Epithelial cell of esophagus (primary cell): ENCODE measurements at regions not wholly inside any gene's neighbourhood (a gene's known extent, or its start where the extent isn't known, plus 50 kb on each side); places are given as distances from the start of the nearest gene placed in this dataset.
A peak's percentile ranks its signal among the peaks of the same experiment; 100 is the strongest.

ENCODE experiments used
- DNase-seq: peaks from one replicate; pipeline ENCODE4 v3.0.0; 2010; ENCODE audit warnings: low read depth
- H3K4me3 ChIP-seq: 2 replicates; pipeline ENCODE4 v1.5.1; 2011; ENCODE audit warnings: mild to moderate bottlenecking, low read length, control low read depth
- TF ChIP-seq, protein P1 (sequence below): IDR thresholded peaks from 2 replicates; pipeline ENCODE4 v1.5.1; 2011; ENCODE audit warnings: low read depth, mild to moderate bottlenecking, low read length, control low read depth, inconsistent platforms; ENCODE audit not compliant: insufficient read depth; ENCODE audit errors: missing control alignments

DNA sequence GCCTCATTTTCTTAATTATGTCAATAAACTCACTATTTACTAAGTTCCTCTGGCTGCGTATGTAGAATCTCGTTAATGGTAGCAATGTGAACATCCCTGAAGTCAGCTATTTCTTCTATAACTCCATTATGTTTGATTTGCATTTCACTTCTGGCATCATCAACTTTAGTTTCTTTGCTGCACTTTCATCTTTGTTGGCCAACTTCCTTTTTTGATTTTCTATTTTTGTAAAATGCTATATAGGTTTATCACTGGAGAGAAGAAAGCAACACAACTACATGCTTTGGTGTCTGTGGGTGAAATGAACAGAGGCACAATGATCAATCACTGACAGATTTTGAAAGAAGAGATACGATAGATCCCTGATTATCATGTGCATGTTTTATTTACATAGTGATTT, 58.5 kb upstream of the ATF7IP start:
- no peak overlapping the region for H3K4me3 ChIP-seq
- no peak for DNase-seq
- TF ChIP-seq, protein P1, sequence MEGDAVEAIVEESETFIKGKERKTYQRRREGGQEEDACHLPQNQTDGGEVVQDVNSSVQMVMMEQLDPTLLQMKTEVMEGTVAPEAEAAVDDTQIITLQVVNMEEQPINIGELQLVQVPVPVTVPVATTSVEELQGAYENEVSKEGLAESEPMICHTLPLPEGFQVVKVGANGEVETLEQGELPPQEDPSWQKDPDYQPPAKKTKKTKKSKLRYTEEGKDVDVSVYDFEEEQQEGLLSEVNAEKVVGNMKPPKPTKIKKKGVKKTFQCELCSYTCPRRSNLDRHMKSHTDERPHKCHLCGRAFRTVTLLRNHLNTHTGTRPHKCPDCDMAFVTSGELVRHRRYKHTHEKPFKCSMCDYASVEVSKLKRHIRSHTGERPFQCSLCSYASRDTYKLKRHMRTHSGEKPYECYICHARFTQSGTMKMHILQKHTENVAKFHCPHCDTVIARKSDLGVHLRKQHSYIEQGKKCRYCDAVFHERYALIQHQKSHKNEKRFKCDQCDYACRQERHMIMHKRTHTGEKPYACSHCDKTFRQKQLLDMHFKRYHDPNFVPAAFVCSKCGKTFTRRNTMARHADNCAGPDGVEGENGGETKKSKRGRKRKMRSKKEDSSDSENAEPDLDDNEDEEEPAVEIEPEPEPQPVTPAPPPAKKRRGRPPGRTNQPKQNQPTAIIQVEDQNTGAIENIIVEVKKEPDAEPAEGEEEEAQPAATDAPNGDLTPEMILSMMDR, result no peak

DNA sequence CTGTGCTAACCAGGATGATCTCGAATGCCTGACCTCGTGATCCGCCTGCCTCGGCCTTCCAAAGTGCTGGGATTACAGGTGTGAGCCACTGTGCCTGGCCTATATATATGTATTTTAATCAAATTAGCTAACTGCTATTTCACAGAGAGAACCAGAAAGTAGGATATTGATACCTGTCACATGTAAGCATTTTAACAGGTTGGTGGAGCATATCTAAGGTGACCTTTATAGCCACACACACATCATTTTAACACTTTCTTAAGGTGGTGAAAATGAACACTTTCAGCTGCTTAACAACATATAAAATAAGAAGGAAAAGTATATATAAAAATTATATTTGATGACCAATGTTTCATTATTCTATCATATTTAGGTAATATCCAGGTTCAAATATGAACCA, 57.0 kb upstream of the ATF7IP start:
- no peak overlapping the region for H3K4me3 ChIP-seq
- no peak for DNase-seq
- TF ChIP-seq, protein P1, result no peak

DNA sequence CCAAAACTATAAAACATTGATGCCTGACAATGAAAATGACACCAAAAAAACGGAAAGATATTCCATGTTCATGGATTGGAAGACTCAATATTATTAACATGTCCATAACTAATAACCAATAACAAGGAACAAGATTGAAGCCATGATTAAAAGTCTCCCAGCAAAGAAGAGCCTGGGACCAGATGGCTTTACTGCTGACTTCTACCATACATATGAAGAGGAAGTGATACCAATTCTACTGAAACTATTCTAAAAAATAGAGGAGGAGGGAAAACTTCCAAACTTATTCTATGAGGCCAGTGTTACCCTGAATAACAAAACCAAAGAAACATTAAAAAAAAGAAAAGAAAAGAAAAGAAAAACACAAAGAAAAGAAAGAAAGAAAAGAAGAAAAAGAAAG, 54.6 kb upstream of the ATF7IP start:
- TF ChIP-seq, protein P1, result no peak
- no peak for DNase-seq
- H3K4me3 ChIP-seq, result no peak overlapping the region

DNA sequence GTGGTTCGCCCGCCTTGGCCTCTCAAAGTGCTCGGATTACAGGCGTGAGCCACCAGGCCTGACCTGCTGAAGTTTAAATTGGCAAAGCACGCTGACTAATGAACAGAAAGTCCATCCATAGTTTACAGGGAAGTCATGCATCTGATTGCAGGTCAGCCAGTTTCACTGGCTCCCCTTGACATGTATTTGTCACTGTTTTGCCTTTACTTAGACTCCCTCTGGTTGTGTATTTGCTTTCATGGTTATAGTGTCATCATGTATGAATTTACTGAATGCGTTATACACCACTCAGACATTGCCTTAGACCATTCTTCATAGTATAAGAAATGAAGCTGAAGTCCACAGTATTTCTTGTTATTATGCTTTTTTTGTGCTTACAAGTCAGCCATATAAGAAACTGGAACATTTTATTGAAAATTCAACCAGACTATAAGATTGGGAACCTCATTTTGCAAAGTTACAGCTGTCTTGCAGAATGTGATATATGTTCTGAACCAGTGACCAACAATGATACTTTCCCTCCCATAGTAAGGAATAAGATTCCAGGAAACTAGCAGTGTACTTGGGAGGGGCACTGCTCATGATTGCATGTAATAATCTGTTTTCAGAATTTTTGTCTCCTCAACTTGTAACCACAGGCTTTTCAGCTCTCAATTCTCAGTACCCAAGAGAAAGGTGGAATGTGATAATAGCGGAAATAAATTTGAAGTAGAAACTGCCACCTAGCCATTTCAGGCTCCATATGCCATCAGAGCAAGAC, 51.9 kb upstream of the ATF7IP start:
- no peak overlapping the region for H3K4me3 ChIP-seq
- DNase-seq, result peak; percentile 50
- TF ChIP-seq, protein P1, result no peak

DNA sequence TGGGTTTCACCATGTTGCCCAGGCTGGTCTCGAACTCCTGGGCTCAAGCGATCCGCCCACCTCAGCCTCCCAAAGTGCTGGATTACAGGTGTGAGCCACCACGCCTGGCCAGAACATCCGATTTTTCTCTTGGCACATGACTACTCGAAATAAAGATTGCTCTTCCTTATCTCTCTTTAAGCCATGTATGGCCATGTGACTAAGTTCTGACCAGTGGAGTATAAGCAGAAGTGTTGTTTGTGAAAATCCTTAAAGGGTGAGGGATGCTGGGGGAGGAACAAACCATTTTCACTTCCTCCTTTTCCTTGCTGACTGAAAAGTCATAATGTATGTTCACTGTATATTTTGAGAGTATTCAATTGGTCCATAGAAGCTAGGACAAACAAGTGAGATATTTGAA, 50.7 kb upstream of the ATF7IP start:
- TF ChIP-seq, protein P1, result no peak
- H3K4me3 ChIP-seq, result no peak overlapping the region
- no peak for DNase-seq

DNA sequence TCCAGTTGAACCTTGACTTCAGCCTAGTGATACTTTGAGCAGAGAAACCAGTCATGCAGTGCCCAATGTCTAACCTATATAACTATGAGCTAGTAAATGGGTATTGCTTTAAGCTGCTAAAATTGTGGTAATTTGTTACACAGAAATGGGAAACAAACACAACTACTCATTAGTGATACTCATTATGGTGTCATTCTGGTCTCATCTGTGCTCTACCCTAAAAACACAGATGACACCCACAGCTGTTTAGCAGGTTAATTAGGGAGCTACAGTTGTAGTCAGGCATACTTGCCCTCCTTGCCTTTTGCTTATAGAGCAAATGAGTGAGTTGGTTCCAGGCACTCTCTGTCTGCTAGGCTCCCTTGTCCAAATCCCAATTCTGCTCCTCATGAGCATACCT, 50.0 kb upstream of the ATF7IP start:
- no peak overlapping the region for H3K4me3 ChIP-seq
- TF ChIP-seq, protein P1, result no peak
- peak; percentile 12 for DNase-seq
